Endothelial cell (in vitro differentiated cells): ENCODE measurements at regions not wholly inside any gene's neighbourhood (a gene's known extent, or its start where the extent isn't known, plus 50 kb on each side); places are given as distances from the start of the nearest gene placed in this dataset.

Experiments
- DNase-seq: peaks from one replicate; pipeline ENCODE4 v3.0.0; 2021; ENCODE audit warnings: low spot score
- H3K27ac Mint-ChIP-seq: one replicate; pipeline ENCODE4 v1.8.0; 2021; ENCODE audit warnings: mixed read lengths, inconsistent platforms; ENCODE audit not compliant: unreplicated experiment
- H3K27me3 Mint-ChIP-seq: one replicate; pipeline ENCODE4 v1.8.0; 2021; ENCODE audit warnings: mild to moderate bottlenecking, moderate library complexity, mixed read lengths, inconsistent platforms; ENCODE audit not compliant: unreplicated experiment
- H3K36me3 Mint-ChIP-seq: one replicate; pipeline ENCODE4 v1.8.0; 2021; ENCODE audit warnings: mild to moderate bottlenecking, low read depth, mixed read lengths, inconsistent platforms; ENCODE audit not compliant: unreplicated experiment
- H3K4me1 Mint-ChIP-seq: one replicate; pipeline ENCODE4 v1.8.0; 2021; ENCODE audit warnings: mild to moderate bottlenecking, mixed read lengths, inconsistent platforms; ENCODE audit not compliant: unreplicated experiment
- H3K4me3 Mint-ChIP-seq: one replicate; pipeline ENCODE4 v1.8.0; 2021; ENCODE audit warnings: mild to moderate bottlenecking, mixed read lengths, inconsistent platforms; ENCODE audit not compliant: unreplicated experiment
- H3K9me3 Mint-ChIP-seq: one replicate; pipeline ENCODE4 v1.8.0; 2021; ENCODE audit warnings: mixed read lengths, inconsistent platforms; ENCODE audit not compliant: unreplicated experiment
- CTCF ChIP-seq: fragments of 200-600 bp; sonication (generic); IDR thresholded peaks from one replicate; pipeline ENCODE4 v1.5.0; 2021; ENCODE audit warnings: antibody characterized with exemption; ENCODE audit not compliant: unreplicated experiment

GRCh38 chr13:62129000-62129551 lies 713.4 kb upstream of the PCDH20 start:
- TF ChIP-seq CTCF = no peak
- peaks cover 4% of the 10 kb centered on the region for H3K4me1 Mint-ChIP-seq
- no peak overlapping the region for H3K27ac Mint-ChIP-seq
- no peaks in the 10 kb centered on the region for H3K27me3 Mint-ChIP-seq
- no peaks in the 10 kb centered on the region for H3K9me3 Mint-ChIP-seq
- H3K4me3 Mint-ChIP-seq = no peak overlapping the region
- DNase-seq = no peak
- no peaks in the 10 kb centered on the region for H3K36me3 Mint-ChIP-seq

GRCh38 chr13:62126400-62126799 lies 710.8 kb upstream of the PCDH20 start:
- Mint-ChIP-seq H3K9me3 (no peaks in the 10 kb centered on the region), H3K27ac (no peak overlapping the region), H3K4me3 (no peak overlapping the region), H3K4me1 (no peaks in the 10 kb centered on the region), H3K27me3 (peaks cover 2% of the 10 kb centered on the region), H3K36me3 (no peaks in the 10 kb centered on the region)
- no peak for DNase-seq
- TF ChIP-seq CTCF = no peak

GRCh38 chr13:62125451-62125850 lies 709.8 kb upstream of the PCDH20 start:
- H3K27ac Mint-ChIP-seq = no peak overlapping the region
- H3K27me3 Mint-ChIP-seq = peaks cover 2% of the 10 kb centered on the region
- H3K9me3 Mint-ChIP-seq = no peaks in the 10 kb centered on the region
- no peaks in the 10 kb centered on the region for H3K4me1 Mint-ChIP-seq
- no peak for DNase-seq
- H3K4me3 Mint-ChIP-seq = no peak overlapping the region
- no peak for TF ChIP-seq CTCF
- no peaks in the 10 kb centered on the region for H3K36me3 Mint-ChIP-seq

- H3K27me3 Mint-ChIP-seq = peaks cover 2% of the 10 kb centered on the region
- TF ChIP-seq CTCF = no peak
- H3K27ac Mint-ChIP-seq = no peak overlapping the region
- no peak for DNase-seq
- no peaks in the 10 kb centered on the region for H3K9me3 Mint-ChIP-seq
- no peak overlapping the region for H3K4me3 Mint-ChIP-seq
- no peaks in the 10 kb centered on the region for H3K36me3 Mint-ChIP-seq
- H3K4me1 Mint-ChIP-seq = no peaks in the 10 kb centered on the region
Measured at GRCh38 chr13:62123409-62123808, 707.8 kb upstream of the PCDH20 start.

GRCh38 chr13:62122434-62122833 lies 706.8 kb upstream of the PCDH20 start:
- no peak for DNase-seq
- Mint-ChIP-seq H3K27ac (no peak overlapping the region), H3K4me3 (no peak overlapping the region), H3K36me3 (no peaks in the 10 kb centered on the region), H3K27me3 (peaks cover 2% of the 10 kb centered on the region), H3K4me1 (no peaks in the 10 kb centered on the region), H3K9me3 (no peaks in the 10 kb centered on the region)
- no peak for TF ChIP-seq CTCF
